ES-I3 (cell line): ENCODE measurements at regions not wholly inside any gene's neighbourhood (a gene's known extent, or its start where the extent isn't known, plus 50 kb on each side); places are given as distances from the start of the nearest gene placed in this dataset.

Experiments used
- H3K36me3 ChIP-seq: 2 replicates; pipeline ENCODE4 v1.6.1; 2013; ENCODE audit warnings: mild to moderate bottlenecking, low read length, control low read depth, moderate library complexity; ENCODE audit not compliant: insufficient read depth
- H3K4me1 ChIP-seq: 2 replicates; pipeline ENCODE4 v1.6.1; 2013; ENCODE audit warnings: mild to moderate bottlenecking, control low read depth, low read length; ENCODE audit not compliant: insufficient read depth
- H3K9ac ChIP-seq: 2 replicates; pipeline ENCODE4 v1.6.1; 2013; ENCODE audit warnings: low read depth, mild to moderate bottlenecking, low read length, moderate library complexity
- H3K9me3 ChIP-seq: 2 replicates; pipeline ENCODE4 v1.6.1; 2013; ENCODE audit warnings: mild to moderate bottlenecking, low read length, moderate library complexity; ENCODE audit not compliant: control insufficient read depth, insufficient read depth

GRCh38 chr19:28516415-28516872 is 696.5 kb downstream of the UQCRFS1 start:
- peaks cover 12% of the 10 kb centered on the region for H3K4me1 ChIP-seq
- no peak overlapping the region for H3K9ac ChIP-seq
- no peaks in the 10 kb centered on the region; the same call in 1 of the 2 replicates for H3K9me3 ChIP-seq
- H3K36me3 ChIP-seq = no peaks in the 10 kb centered on the region

- Histone ChIP-seq H3K4me1 (no peaks in the 10 kb centered on the region), H3K9ac (no peak overlapping the region), H3K9me3 (no peaks in the 10 kb centered on the region), H3K36me3 (no peaks in the 10 kb centered on the region)
Measured at GRCh38 chr19:28514166-28514565, 698.8 kb downstream of the UQCRFS1 start.

- H3K9me3 ChIP-seq = no peaks in the 10 kb centered on the region
- no peaks in the 10 kb centered on the region for H3K4me1 ChIP-seq
- H3K36me3 ChIP-seq = no peaks in the 10 kb centered on the region
- no peak overlapping the region for H3K9ac ChIP-seq
Measured at GRCh38 chr19:28511655-28512054, 701.3 kb downstream of the UQCRFS1 start.

- no peaks in the 10 kb centered on the region for H3K4me1 ChIP-seq
- no peaks in the 10 kb centered on the region for H3K36me3 ChIP-seq
- H3K9ac ChIP-seq = no peak overlapping the region
- no peaks in the 10 kb centered on the region for H3K9me3 ChIP-seq
Measured at GRCh38 chr19:28509079-28509895, 703.7 kb downstream of the UQCRFS1 start.

GRCh38 chr19:28508666-28509065 is 704.3 kb downstream of the UQCRFS1 start:
- Histone ChIP-seq H3K9ac (no peak overlapping the region), H3K9me3 (no peaks in the 10 kb centered on the region), H3K4me1 (no peaks in the 10 kb centered on the region), H3K36me3 (no peaks in the 10 kb centered on the region)

- Histone ChIP-seq H3K9ac (no peak overlapping the region), H3K9me3 (no peaks in the 10 kb centered on the region), H3K36me3 (no peaks in the 10 kb centered on the region), H3K4me1 (0 out of 2 replicates have a peak, but pooled peaks cover 12% of the 10 kb centered on the region)
Measured at GRCh38 chr19:28505933-28506332, 707.0 kb downstream of the UQCRFS1 start.

GRCh38 chr19:28505134-28505533 is 707.8 kb downstream of the UQCRFS1 start:
- H3K36me3 ChIP-seq = no peaks in the 10 kb centered on the region
- H3K4me1 ChIP-seq = 0 out of 2 replicates have a peak, but pooled peaks cover 12% of the 10 kb centered on the region
- H3K9ac ChIP-seq = no peak overlapping the region
- no peaks in the 10 kb centered on the region for H3K9me3 ChIP-seq

GRCh38 chr19:28504727-28505126 is 708.2 kb downstream of the UQCRFS1 start:
- Histone ChIP-seq H3K36me3 (no peaks in the 10 kb centered on the region), H3K9me3 (no peaks in the 10 kb centered on the region), H3K9ac (no peak overlapping the region), H3K4me1 (0 out of 2 replicates have a peak, but pooled peaks cover 15% of the 10 kb centered on the region)

GRCh38 chr19:28504139-28504538 is 708.8 kb downstream of the UQCRFS1 start:
- Histone ChIP-seq H3K9me3 (no peaks in the 10 kb centered on the region), H3K36me3 (no peaks in the 10 kb centered on the region), H3K4me1 (0 out of 2 replicates have a peak, but pooled peaks cover 15% of the 10 kb centered on the region), H3K9ac (no peak overlapping the region)

GRCh38 chr19:28502879-28503734 is 709.8 kb downstream of the UQCRFS1 start:
- Histone ChIP-seq H3K4me1 (0 out of 2 replicates have a peak, but pooled peaks cover 15% of the 10 kb centered on the region), H3K9ac (no peak overlapping the region), H3K36me3 (no peaks in the 10 kb centered on the region), H3K9me3 (no peaks in the 10 kb centered on the region)

- H3K9ac ChIP-seq = no peak overlapping the region
- no peaks in the 10 kb centered on the region for H3K36me3 ChIP-seq
- 0 out of 2 replicates have a peak, but pooled peaks cover 15% of the 10 kb centered on the region for H3K4me1 ChIP-seq
Measured at GRCh38 chr19:28501976-28502375, 711.0 kb downstream of the UQCRFS1 start.

GRCh38 chr19:28500982-28501630 is 711.8 kb downstream of the UQCRFS1 start:
- Histone ChIP-seq H3K9me3 (no peaks in the 10 kb centered on the region), H3K9ac (no peak overlapping the region), H3K36me3 (no peaks in the 10 kb centered on the region), H3K4me1 (0 out of 2 replicates have a peak, but pooled peaks cover 15% of the 10 kb centered on the region)

More at GRCh38 chr19:28501976-28502375, 711.0 kb downstream of the UQCRFS1 start:
- H3K9me3 ChIP-seq = no peaks in the 10 kb centered on the region

- H3K36me3 ChIP-seq = no peaks in the 10 kb centered on the region
- H3K9me3 ChIP-seq = no peaks in the 10 kb centered on the region
- H3K9ac ChIP-seq = no peak overlapping the region
- H3K4me1 ChIP-seq = 0 out of 2 replicates have a peak, but pooled peaks cover 15% of the 10 kb centered on the region
Measured at GRCh38 chr19:28500296-28500695, 712.7 kb downstream of the UQCRFS1 start.

- Histone ChIP-seq H3K9ac (no peak overlapping the region), H3K4me1 (peaks cover 29% of the 10 kb centered on the region; the same call in 1 of the 2 replicates), H3K9me3 (no peaks in the 10 kb centered on the region), H3K36me3 (no peaks in the 10 kb centered on the region)
Measured at GRCh38 chr19:28498404-28498976, 714.5 kb downstream of the UQCRFS1 start.
